CD4-positive, alpha-beta T cell treated with Interleukin-1 beta for 1 hour (primary cell): ENCODE measurements at regions not wholly inside any gene's neighbourhood (a gene's known extent, or its start where the extent isn't known, plus 50 kb on each side); places are given as distances from the start of the nearest gene placed in this dataset.

Source experiments
- DNase-seq, 2 donors: peaks; one replicate each; pipeline ENCODE4 v3.0.0-alpha.2; 2020 to 2022

DNA sequence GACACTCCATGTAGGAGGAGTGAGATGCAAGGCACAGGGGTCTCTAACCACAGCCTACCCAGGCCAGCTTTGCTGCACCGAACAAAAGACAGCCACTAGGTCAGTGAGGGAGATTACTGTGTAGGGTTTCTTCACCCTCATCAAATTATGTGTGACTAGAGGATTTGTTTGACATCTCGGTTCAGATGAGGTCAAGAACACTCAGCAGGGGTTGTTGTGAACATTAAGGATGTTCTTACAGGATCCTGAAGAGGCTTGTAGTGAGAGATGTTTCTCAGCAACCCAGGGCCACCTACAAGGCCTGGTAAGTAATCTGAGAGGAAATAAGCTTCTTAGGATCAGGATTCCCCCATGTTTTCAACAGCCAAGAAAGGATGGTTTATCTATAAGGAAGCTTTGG, 202.1 kb downstream of the NXPE2 start:
- DNase-seq: no peak

DNA sequence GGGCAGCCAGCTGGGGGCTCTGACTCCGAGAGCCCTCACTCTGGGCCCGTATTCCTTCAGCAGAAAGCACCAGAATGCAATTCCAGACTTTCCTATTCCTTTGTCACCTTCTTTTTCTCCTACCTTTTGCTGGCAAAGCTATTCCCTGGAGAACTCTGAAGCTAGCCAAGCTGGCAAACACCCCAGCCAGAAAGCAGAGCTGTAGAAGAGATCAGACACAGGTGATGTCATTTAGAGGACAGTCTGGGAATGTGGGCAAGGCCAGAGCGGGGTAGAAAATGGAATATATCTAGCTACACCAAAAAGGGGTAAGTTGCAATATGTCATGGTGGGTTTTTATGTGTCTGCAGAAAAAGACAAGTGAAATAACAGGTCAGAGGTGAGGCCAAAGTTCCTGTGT, 205.1 kb downstream of the NXPE2 start:
- DNase-seq: no peak

DNA sequence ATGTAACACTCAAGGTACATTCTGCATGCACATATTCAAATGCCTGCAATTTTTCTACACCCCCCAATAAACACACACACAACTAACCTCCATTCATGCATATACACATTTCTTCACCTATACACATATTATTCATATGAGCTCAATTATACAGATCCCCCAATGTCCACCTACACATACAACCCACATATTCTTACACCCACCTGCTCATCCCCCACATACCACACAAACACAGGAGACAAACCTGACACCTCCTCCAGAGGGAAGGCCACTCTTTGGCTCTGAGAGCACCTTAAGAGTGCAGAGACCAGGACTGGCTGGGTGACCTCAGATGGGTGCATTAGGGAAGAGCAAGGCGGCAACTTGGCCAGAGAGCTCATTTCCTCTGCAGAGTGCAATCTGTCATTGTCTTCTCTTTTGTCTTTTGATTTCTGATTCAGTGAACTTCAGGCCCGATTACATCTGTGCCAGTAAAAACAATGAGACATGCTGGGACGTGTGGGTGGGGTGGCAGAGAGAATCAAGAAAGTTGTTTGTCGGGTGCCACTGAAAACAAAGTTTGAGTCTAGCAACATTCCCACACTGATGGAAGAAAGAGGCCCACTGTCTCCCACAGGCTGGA, 208.4 kb downstream of the NXPE2 start:
- no peak for DNase-seq

DNA sequence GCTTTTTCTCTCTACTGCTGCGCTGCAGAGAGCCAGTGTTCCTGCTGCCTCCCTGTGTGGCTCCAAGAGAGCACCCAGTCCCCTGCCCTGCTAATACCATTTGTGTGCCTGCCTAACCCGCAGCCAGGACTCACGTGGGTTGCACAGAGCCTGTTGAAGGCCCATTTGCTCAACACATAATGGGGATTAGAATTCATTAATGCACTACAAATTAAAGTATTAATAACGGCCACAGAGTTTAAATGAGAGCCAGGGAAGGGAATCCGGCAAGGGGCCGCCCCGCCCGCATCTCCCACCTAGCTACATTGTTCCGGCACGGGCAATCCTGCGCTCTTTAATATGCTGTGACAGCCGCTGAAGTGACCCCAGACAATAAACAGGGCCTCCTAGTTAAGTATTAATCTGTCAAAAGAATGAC, 211.3 kb downstream of the NXPE2 start:
- no peak for DNase-seq

DNA sequence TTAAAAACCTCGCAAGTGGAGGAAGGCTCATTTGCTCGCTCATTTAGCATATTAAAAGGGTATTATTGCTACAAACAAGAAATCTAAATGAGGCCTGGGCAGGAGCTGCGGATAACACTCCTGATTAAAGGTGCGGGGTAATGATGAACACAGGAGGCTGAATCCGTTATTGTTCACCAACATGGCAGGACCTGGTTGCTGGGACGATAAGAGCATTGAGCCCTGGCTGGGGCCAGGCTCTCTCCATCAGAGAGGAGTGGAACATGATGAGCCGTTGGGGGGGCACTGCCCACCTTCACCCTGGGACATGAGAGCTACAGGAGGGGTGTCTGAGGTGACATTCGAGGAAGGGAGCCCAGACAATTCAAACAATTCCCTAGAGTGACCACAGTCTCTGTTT, 211.7 kb downstream of the NXPE2 start:
- no peak for DNase-seq

DNA sequence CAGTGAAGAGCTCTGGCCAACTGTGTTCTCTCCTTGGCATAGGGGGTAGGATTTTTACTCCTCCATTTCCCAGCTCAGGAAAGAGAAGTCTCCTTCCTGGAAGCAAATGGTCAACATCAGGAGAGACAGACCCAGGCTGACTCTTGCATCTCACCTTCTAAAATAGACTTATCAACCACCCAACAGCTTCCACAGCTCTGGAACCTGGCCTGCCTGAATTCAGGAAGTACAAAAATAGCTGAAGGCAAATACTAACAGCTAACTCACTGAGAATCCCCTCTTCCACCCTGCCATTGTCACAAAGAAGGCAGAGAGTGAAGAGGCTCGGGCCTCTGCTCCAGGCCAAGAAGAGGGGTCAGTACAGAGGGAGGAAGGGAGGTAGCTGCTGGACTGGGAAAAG, 213.6 kb downstream of the NXPE2 start:
- DNase-seq: no peak

DNA sequence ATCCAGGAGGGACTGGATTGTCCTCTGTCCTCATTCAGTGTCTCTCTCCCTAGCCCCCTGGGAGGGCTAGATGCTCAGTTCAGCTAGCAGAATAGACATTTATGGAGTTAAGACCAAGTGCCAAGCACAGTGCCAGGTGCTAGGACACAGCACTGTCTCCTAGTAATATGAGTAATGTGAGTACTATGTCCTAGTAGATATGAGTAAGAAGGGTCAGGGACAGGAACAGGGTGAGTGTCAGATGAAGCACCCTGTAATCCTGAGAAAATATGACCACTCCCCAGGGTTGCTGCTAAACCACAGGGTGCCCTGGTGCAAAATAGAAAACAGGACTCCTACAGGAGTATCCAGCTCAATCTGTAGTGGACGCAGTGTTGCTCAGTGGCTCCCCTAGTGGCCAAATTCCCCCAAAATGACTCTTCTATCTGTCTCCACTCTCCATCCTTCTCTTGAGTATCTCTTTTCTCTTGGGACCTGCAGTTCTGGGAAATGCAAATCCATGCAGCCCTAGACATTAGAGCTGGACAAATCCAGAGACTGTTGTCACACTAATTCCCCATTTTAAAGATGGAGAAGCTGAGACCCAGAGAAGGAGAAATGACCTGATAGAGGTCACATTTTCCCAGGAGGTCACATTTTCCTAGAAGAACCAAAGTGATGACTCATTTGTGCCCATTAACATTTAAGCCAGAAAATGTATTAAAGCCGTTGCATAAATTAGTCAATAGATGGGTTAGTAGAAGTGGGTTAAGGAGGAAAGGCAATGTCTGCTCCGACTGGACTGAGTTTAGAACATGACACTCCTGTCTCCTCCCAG, 214.3 kb downstream of the NXPE2 start:
- DNase-seq: no peak

DNA sequence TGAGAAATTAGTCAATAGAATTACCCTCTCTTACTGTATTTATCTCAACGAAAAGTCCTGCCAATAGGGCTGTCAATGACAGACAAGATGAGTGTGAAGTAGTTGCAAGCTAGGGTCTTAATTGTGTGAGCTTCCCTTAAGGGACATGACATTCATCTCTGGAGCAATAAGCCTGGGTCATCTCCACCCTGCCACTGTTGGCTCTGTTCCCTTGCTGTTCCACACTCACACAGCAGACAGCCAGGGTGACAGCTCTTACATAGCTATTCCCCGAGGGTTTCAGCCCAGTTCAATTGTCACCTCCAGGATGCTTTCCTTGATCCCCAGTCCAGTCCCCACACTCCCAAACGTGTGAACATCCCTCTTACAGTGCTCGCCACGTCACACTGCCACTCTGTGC, 215.0 kb downstream of the NXPE2 start:
- DNase-seq: no peak

DNA sequence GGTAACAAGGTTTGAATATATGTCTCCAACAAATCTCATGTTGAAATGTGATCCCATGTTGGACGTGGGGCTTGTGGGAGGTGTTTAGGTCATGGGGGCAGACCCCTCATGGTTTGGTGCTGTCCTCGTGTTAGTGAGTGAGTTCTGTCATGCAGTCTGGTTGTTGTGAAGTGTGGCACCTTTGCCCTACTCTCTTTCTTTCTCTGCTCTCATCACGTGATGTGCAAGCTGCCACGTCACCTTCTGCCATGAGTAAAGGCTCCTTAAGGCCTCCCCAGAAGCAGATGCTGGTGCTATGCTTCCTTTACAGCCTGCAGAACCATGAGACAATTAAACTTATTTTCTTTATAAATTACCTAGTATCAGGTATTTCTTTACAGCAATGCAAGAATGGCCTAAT, 218.3 kb downstream of the NXPE2 start:
- no peak for DNase-seq

DNA sequence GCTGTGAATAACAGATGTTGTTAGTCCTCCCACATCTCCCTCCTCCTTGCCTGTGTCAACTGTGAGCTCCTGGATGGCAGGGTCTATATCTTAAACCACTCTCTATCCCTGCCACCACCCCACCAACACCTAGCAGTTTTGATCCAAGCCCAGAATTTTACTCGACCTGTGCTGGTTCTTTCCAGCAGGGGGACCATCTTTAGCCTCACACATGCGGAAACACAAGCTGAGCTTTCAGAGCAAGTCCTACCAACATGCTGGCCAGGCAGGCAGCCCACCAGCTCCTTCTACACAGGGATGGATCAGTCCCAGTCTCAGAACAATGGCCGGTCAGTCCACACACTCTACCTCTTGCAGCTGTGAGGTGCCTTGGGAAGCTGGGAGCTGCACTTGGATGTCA, 231.5 kb downstream of the NXPE2 start:
- no peak for DNase-seq

DNA sequence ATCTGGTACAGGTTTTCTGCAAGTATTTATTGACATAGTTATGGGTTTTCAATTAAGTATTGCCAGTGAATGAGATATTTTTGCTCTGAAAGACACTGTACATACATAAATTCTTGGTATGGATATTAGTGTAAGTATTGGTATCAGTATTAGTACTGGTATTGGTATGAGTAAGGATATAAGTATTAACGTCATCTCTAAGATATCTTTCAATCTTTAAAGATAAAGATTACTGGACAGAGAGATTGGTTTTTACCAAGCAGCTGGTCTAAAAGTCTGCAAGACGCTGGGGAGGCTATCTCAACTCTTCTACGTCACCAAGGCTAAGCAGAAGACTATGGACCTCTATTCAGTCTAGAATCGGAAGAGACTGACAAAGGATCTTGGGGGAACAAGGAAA, 234.5 kb downstream of the NXPE2 start:
- DNase-seq: no peak

DNA sequence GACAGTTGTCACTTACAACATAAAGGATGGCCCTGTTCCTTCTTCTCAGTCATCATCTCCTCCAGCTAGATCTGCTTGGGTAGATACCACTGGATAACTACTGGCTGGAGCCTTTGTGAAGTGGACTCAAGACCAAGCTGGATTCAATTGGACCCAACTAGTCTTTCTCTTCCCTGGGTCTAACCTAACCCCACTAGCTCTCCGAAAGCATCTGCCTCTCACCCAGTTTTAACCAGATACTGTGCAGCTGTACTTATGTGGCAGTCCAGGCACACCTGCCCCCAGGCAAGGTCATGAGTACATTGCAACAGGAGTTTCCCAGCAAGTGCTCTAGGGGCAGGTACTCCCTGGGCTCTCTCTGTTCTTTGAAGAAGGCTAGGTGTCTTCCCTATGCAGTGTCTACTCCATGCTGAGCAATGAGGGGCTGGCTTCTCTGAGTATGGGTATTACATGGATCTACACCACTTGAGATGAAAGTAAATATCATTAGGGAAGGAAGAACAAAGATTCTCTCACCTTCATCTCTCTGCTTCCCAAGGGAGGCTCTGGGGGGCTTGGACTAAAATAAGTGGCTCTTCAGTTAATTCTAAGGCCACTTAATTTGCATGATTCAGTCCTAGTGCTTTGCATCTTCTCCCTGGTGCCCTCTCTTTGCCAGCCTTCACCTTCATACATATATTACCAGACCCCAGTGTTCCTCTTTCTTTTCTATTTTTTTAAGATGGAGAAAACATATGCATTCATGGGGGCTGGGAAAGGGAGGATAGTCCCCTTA, 236.1 kb downstream of the NXPE2 start:
- no peak for DNase-seq

DNA sequence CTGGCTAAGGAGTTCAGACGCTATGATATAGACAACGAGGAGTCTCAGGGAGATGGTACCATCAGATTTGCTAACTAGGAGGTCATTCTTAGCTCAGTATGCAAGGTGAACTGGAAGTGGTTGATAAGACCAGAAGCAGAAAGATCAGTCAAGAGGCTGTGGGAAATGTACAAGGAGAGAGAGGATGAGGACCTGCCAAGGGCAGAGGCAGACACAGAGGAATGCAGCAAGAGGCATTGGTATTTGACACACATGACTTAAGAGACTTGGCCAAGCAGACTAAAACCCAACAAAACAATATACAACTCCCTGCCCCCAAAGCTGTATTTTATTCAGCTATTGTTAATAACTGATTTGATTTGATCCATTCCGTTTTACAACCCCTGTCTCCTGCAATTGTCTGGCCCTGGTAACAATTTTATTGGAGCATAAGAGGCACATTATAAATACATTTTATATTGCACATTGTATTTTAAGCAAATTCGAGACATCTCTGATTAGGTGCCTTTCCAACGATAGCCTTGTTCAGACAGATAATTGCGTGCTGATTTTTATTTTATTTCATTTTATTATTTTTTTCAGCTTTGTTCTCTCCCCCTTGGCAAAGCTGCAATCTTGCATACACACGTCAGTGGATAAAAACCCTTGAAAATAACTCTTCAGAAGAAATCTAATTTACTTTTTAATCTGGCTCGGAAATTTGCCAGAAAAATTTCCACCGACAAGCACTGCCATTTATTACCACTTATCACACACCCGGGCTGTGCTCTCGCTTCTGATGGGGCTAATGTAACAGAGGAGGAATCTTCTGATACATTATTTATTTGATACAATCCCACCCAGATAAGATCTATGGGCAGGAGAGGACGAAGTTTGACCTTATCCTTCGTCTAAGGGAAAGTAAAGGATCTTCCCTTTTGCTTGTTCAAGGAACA, 237.8 kb downstream of the NXPE2 start:
- no peak for DNase-seq

DNA sequence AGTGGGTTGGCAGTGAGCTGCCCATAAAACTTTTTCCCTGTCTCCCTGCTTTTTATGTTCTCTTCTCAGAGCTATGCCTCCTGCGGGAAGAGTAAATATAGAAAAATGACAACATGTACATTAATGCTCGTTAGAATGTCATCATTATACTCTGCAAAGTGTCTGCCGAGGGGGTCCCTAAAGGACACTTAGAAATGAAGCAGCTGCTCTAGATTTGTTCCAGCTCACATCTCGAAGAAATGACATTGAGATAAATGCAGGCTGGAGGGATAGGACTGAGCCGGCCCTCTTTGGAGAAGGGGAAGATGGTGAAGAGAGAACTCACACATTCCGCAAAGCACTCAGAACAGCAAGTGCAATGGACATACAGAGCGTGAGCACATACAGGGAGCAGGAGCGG, 240.0 kb downstream of the NXPE2 start:
- DNase-seq: no peak

DNA sequence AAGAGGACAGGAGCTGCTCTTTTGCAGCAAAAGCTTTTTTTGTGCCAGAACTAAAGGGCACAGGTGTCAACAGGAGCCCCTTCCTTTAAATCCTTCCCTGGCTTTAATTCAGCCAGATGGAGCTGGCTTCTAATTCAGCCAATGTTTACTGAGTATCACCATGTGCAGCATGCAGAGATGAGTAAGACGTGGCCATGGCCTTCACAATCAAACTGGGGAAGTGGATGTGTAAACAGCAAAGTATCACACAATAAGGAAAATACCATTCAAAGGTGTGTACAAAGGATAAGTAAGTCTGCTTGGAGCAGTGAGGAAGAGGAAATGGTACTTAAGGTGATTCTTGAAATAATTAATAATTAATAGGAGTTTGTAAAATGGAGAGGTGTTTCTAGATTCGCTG, 243.4 kb downstream of the NXPE2 start:
- DNase-seq: no peak

DNA sequence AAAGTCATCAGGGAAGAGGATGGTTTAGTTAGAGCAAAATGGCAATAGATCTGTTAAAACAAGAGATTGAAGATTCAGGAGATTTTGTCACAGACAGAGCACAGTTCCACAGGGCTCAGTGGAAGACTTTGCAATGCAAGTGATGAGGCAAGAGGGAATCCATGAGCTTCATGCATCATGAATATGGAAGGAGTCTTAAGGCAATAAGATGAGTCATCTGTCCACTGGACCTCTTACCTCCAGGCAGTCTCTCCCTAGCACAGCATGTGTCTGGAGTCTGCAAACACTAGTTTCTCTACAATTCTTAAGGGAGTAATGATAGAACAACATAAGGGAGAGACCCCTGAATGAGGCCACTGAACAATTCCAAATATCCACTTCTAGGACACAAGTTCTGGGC, 245.7 kb downstream of the NXPE2 start:
- DNase-seq: no peak

DNA sequence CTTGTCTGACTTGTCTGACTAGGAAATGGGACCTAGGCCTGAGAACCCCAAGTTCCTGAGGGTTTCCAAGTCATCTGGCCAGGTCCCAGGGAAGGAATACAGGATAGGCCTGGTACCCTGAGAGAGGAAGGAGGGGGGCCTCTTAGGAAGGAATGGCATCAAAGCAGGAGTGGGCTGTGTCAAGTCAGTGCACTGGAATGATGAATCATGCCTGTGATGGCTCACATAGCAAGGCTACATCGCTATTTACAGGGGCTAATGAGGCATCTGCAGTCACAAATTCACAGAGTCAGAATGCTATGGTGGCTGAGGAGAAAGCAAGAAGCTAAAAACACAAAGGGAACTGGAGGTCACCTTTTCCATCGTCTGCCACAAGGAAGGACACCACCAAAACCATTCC, 247.3 kb downstream of the NXPE2 start:
- no peak for DNase-seq

DNA sequence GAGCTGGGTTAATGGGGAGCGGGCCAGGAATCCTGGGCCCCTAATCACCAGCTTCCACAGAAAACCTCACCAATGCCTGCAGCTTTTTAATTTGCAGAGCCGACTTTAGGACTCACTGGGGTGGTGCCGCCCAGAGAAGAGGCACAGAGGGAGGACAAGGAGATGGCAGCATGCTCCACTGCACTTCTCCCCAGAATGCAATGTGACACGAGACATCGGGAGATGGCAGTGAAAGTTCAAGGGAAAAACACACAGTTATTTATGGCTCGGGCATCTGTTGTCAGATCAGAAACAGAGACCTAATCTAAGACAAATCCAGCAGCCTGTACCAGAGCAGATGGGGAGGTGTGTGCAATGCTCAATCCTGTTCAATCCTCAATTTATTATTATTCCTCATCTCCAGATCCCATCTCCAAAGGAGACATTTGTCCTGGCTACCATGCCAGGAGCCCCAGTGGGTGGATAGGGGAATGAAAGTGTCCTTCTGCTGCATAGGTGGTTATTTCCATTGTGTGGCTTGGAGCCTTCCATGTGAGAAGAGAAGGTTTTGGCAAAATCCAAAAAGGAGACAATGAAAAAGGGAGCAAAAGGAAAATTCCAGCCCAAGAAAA, 250.0 kb downstream of the NXPE2 start:
- no peak for DNase-seq

DNA sequence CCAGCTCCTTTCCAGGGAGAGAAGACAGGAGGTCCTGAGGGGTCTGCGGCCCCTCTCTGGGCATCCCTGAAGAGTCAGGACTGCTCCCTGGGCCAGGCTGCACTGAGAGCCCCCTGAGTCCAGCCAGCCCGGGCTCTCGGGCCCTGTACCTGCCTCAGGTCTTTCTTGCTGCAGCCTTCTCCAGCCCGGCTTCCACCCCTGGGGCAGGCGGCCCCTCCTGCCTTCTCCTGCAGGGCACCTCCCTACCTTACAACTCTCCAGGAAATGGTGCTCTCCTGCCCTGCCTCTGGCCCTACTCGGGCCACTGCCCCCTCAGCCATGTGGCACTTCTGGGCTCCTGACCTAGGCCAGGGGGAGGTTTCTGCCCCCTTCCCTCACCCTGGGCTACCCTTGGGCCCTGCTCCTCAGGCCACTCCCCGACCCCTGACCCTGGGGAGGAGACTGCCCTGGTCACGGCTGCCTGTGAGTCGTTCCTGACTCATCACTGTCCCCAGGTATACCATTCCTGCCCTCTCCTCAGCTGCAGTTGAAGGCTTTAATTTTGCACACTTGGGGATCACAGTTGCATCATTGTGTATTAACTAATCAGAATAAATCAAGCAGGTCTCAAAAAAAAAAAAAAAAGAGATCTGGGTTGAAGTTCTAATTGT, 251.1 kb downstream of the NXPE2 start:
- DNase-seq: no peak

DNA sequence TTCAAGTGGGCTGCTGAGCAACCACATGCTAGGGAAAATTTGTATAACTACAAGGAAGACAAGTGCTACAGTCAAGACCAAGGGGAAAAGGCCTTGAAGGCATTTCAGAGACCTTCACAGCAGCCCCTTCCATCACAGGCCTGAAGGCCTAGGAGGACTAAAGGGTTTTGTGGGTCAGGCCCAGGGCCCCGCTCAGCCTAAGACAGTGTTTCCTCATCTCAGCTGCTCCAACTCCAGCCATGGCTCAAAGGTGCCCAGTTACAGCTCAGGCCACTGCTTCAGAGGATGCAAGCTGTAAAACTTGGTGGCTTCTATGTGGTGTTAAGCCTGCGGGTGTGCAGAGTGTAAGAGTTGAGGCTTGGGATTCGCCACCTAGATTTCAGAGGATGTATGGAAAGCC, 260.5 kb downstream of the NXPE2 start:
- DNase-seq: no peak

DNA sequence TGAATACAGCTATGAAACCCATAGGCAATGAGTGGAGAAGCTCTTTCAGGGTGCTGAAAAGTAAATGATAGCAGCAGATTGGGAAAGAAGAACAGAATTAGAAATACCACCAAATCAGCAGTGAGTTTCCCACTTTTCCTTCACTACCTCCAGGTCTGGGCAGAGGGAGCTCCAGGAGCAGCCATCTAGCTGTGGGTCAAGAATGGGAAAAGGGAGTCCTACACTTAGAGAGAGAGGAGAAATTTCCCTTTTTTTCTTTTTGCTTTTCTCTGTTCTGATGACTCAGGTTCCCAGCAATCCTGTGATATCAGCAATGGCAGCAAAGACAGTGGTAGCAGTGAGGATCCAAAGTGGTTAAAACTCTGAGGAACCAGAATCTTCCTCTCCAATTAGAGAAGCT, 263.9 kb downstream of the NXPE2 start:
- no peak for DNase-seq
